PFSK-1 (cell line): ENCODE measurements at regions not wholly inside any gene's neighbourhood (a gene's known extent, or its start where the extent isn't known, plus 50 kb on each side); places are given as distances from the start of the nearest gene placed in this dataset.

Source experiments
- FOXP2 ChIP-seq: optimal IDR thresholded peaks from 2 replicates; pipeline ENCODE3; 2011; ENCODE audit warnings: borderline replicate concordance, control low read depth, inconsistent platforms; ENCODE audit not compliant: insufficient read depth; ENCODE audit errors: extremely low read length, extremely low read depth
- POLR2AphosphoS5 ChIP-seq: IDR thresholded peaks from 2 replicates; pipeline ENCODE4 v1.6.1; 2012; ENCODE audit warnings: low read depth, mild to moderate bottlenecking, control low read depth, low read length, moderate library complexity
- REST ChIP-seq, 2 experiments: IDR thresholded peaks; 2 replicates each; pipeline versions ENCODE4 v1.6.1 to v1.8.0; 2011 to 2012; ENCODE audit warnings: low read depth in 2 of 2, low read length in 2 of 2, control low read depth in 1 of 2, inconsistent platforms in 1 of 2, mild to moderate bottlenecking in 1 of 2, moderate library complexity in 1 of 2; ENCODE audit not compliant: insufficient read depth in 1 of 2
- SIN3A ChIP-seq: IDR thresholded peaks from 2 replicates; pipeline ENCODE4 v1.6.1; 2012; ENCODE audit warnings: mild to moderate bottlenecking, low read length, moderate library complexity, borderline replicate concordance; ENCODE audit not compliant: insufficient read depth
- TAF1 ChIP-seq: IDR thresholded peaks from 2 replicates; pipeline ENCODE4 v1.6.1; 2012; ENCODE audit warnings: low read length, control low read depth, borderline replicate concordance; ENCODE audit not compliant: insufficient read depth

- no peak for TF ChIP-seq TAF1
- TF ChIP-seq POLR2AphosphoS5, result no peak
- TF ChIP-seq REST (IDR thresholded peaks at IDR 0.05; ENCODE audit: insufficient read depth in 1 of 2, low read depth in 2 of 2, low read length in 2 of 2), result no peak
- no peak for TF ChIP-seq SIN3A
- no peak for TF ChIP-seq FOXP2
These were observed 206.9 kb downstream of the SPCS3 start for GRCh38 chr4:176526704-176527103.
